Type B pancreatic cell (in vitro differentiated cells): ENCODE measurements at regions not wholly inside any gene's neighbourhood (a gene's known extent, or its start where the extent isn't known, plus 50 kb on each side); places are given as distances from the start of the nearest gene placed in this dataset.

Experiments used
- DNase-seq: peaks from one replicate; pipeline ENCODE4 v3.0.0; 2021; ENCODE audit warnings: mixed read lengths; ENCODE audit not compliant: unreplicated experiment; ENCODE audit errors: extremely low spot score
- H3K27ac Mint-ChIP-seq: 2 replicates; pipeline ENCODE4 v1.8.0; 2021; ENCODE audit warnings: mild to moderate bottlenecking, mixed read lengths
- H3K27me3 Mint-ChIP-seq: 2 replicates; pipeline ENCODE4 v1.8.0; 2021; ENCODE audit warnings: mixed read lengths
- H3K36me3 Mint-ChIP-seq: 2 replicates; pipeline ENCODE4 v1.8.0; 2021; ENCODE audit warnings: mixed read lengths
- H3K4me1 Mint-ChIP-seq: one replicate; pipeline ENCODE4 v1.8.0; 2021; ENCODE audit warnings: mixed read lengths; ENCODE audit not compliant: unreplicated experiment
- H3K4me3 Mint-ChIP-seq: 2 replicates; pipeline ENCODE4 v1.8.0; 2021; ENCODE audit warnings: mild to moderate bottlenecking, mixed read lengths
- H3K9me3 Mint-ChIP-seq: 2 replicates; pipeline ENCODE4 v1.8.0; 2021; ENCODE audit warnings: mixed read lengths
- TF ChIP-seq, protein P1 (sequence below): fragments of 200-600 bp; sonication (generic); conservative IDR thresholded peaks from 2 replicates; pipeline ENCODE4 v1.5.0; 2021; ENCODE audit warnings: antibody characterized with exemption, mild to moderate bottlenecking

DNA sequence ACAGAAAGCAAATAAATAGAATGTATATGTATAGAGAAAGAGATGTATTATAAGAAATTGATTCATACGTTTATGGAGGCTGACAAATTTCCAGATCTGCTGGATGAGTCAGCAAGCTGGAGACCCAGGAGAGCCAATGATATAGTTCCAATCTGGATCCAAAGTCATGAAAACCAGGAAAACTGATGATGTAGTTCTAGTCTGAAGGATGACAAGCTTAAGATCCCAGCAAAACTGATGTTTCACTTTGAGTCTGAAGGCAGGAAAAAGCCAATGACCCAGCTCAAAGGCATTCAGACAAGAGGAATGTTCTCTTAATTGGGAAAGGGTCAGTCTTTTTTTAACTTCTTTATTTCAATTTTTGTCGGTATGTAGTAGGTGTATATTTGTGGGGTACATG lies 102.6 kb downstream of the LHFPL1 start:
- TF ChIP-seq, protein P1, sequence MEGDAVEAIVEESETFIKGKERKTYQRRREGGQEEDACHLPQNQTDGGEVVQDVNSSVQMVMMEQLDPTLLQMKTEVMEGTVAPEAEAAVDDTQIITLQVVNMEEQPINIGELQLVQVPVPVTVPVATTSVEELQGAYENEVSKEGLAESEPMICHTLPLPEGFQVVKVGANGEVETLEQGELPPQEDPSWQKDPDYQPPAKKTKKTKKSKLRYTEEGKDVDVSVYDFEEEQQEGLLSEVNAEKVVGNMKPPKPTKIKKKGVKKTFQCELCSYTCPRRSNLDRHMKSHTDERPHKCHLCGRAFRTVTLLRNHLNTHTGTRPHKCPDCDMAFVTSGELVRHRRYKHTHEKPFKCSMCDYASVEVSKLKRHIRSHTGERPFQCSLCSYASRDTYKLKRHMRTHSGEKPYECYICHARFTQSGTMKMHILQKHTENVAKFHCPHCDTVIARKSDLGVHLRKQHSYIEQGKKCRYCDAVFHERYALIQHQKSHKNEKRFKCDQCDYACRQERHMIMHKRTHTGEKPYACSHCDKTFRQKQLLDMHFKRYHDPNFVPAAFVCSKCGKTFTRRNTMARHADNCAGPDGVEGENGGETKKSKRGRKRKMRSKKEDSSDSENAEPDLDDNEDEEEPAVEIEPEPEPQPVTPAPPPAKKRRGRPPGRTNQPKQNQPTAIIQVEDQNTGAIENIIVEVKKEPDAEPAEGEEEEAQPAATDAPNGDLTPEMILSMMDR: no peak
- no peak overlapping the region for H3K4me3 Mint-ChIP-seq
- H3K9me3 Mint-ChIP-seq: no peaks in the 10 kb centered on the region
- no peaks in the 10 kb centered on the region for H3K4me1 Mint-ChIP-seq
- no peaks in the 10 kb centered on the region for H3K36me3 Mint-ChIP-seq
- H3K27me3 Mint-ChIP-seq: no peaks in the 10 kb centered on the region
- DNase-seq: no peak
- no peak overlapping the region for H3K27ac Mint-ChIP-seq

DNA sequence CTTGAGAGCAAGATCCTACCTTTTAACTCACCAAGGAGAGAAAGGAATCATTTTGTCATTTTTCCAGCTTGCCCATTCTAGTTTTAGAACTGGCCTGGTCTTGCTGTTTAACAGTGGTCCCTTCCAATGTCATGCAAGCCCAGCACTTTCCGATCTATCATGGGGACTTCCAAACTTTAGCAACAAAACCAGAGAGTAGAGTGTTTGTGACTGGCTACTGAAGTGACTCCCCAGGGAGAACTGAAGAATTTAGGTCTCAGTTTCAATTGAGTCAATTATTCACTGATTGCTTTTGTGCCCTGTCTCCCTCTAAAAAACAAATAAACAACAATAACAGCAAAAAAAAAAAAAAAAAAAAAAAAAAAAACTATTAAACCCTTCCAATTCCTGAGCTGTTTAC lies 108.3 kb downstream of the LHFPL1 start:
- Mint-ChIP-seq H3K36me3 (no peaks in the 10 kb centered on the region), H3K27me3 (no peaks in the 10 kb centered on the region), H3K4me3 (no peak overlapping the region), H3K4me1 (no peaks in the 10 kb centered on the region), H3K27ac (no peak overlapping the region), H3K9me3 (peaks cover 2% of the 10 kb centered on the region)
- TF ChIP-seq, protein P1: no peak
- no peak for DNase-seq

DNA sequence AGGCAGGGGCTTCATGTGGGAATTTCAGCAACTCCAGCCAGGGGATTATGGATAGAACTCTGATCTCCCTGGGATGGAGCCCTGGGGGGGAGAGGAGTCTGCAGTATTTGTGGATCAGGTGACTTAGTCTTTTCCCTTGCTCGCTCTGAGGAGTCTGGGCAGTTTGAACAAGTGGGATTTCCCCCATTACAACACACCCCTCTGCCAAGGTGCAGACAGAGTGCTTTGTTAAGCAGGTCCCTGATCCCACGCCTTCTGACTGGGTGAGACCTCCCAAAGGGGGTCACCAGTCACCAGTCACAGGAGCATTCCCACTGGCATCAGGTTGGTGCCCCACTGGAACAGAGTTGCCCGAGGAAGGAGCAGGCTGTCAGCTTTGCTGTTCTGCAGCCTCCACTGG lies 123.9 kb downstream of the LHFPL1 start:
- Mint-ChIP-seq H3K27me3 (no peaks in the 10 kb centered on the region), H3K4me3 (no peak overlapping the region), H3K9me3 (no peaks in the 10 kb centered on the region), H3K36me3 (no peaks in the 10 kb centered on the region), H3K27ac (no peak overlapping the region), H3K4me1 (no peaks in the 10 kb centered on the region)
- TF ChIP-seq, protein P1: no peak
- DNase-seq: no peak

DNA sequence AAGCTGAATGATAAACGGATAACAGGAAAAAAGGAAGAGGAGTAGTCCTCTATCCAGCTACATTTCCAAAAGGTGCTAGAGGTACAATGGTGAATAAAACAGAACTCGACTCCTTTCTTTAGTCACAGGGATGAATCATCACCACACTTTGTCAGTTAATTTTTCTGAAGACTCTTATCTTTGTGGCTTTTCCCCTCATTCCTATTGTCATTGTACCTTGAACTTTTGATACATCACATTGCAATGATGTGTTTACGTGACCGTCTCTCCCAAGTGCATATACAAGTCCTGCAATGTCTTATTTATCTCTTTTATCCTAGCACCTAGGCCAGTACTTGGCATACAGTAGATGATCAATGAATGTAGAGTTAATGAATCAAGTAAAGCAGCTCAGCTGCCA lies 134.7 kb downstream of the LHFPL1 start:
- DNase-seq: no peak
- TF ChIP-seq, protein P1: no peak

DNA sequence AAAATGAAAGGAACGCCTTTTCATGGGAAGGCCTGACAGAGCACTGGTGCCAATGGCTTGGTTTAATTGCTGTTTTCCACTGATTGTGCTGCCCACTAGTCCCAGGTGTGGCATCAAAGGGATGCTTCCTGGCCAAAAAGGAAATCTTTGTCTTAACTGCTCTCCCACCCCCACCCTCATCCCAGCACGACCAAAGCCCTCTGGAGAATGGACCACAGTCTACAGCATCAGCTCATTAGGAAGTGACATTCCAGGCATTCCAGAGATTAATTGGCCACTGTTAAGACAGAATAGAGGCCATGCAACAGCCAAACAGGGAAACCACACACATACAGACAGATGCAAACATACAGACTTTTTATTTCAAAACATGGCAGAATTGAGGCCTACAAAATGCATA lies 143.2 kb downstream of the LHFPL1 start:
- DNase-seq: no peak
- Mint-ChIP-seq H3K9me3 (no peaks in the 10 kb centered on the region), H3K4me1 (no peaks in the 10 kb centered on the region), H3K4me3 (no peak overlapping the region), H3K27me3 (no peaks in the 10 kb centered on the region), H3K27ac (no peak overlapping the region), H3K36me3 (no peaks in the 10 kb centered on the region)
- TF ChIP-seq, protein P1: no peak

More for the DNA sequence above, 134.7 kb downstream of the LHFPL1 start:
- H3K4me1 Mint-ChIP-seq: no peaks in the 10 kb centered on the region
- H3K4me3 Mint-ChIP-seq: no peak overlapping the region
- no peak overlapping the region for H3K27ac Mint-ChIP-seq
- no peaks in the 10 kb centered on the region for H3K27me3 Mint-ChIP-seq
- H3K9me3 Mint-ChIP-seq: no peaks in the 10 kb centered on the region
- no peaks in the 10 kb centered on the region for H3K36me3 Mint-ChIP-seq

DNA sequence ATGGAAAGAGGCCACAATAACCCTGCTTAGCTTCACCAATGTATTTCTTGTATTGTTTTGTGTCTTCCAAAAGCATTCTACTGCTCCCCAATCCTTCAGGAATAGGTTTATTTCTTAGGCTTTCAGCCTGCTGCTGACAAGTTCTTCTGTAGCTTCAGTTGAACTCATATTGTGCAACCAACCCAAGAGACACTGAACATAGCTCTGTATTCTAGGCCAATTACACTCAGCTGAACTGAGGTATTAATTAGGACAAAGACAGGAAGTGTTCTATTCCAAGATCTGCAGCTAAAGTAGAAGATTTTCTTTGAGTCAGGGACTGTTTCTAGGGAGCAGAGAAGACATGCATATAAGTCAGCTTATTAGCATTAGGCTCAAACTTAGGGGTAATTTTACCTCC lies 151.8 kb downstream of the LHFPL1 start:
- no peaks in the 10 kb centered on the region for H3K4me1 Mint-ChIP-seq
- TF ChIP-seq, protein P1: no peak
- H3K27me3 Mint-ChIP-seq: no peaks in the 10 kb centered on the region
- H3K4me3 Mint-ChIP-seq: no peak overlapping the region
- H3K36me3 Mint-ChIP-seq: no peaks in the 10 kb centered on the region
- no peak overlapping the region for H3K27ac Mint-ChIP-seq
- no peak for DNase-seq
- no peaks in the 10 kb centered on the region for H3K9me3 Mint-ChIP-seq
